Calu3 (cell line): ENCODE measurements at regions not wholly inside any gene's neighbourhood (a gene's known extent, or its start where the extent isn't known, plus 50 kb on each side); places are given as distances from the start of the nearest gene placed in this dataset.

Experiments
- BruUV-seq: library from RNA; stranded (reverse); fragments of 400-500 nt; replicated peaks from 2 replicates; lab custom pipeline; 2021; lab: Mats Ljungman, UMichigan
- CTCF ChIA-PET: fragments of 300-600 bp; sonication (Branson Sonifier 250); formaldehyde crosslinking; loops from one replicate; lab custom pipeline; 2022; ENCODE audit warnings: antibody characterized with exemption; lab: Charles Lee
- DNase-seq: peaks from one replicate; pipeline ENCODE4 v3.0.0; 2022
- H3K27ac Mint-ChIP-seq: one replicate; pipeline ENCODE4 v1.8.0; 2022; ENCODE audit warnings: mixed read lengths; ENCODE audit not compliant: unreplicated experiment
- H3K27me3 Mint-ChIP-seq: one replicate; pipeline ENCODE4 v1.8.0; 2022; ENCODE audit warnings: mixed read lengths; ENCODE audit not compliant: unreplicated experiment
- H3K36me3 Mint-ChIP-seq: one replicate; pipeline ENCODE4 v1.8.0; 2022; ENCODE audit warnings: mild to moderate bottlenecking, moderate library complexity, mixed read lengths; ENCODE audit not compliant: insufficient read depth, unreplicated experiment
- H3K4me1 Mint-ChIP-seq: one replicate; pipeline ENCODE4 v1.8.0; 2022; ENCODE audit warnings: mild to moderate bottlenecking, low read depth, mixed read lengths; ENCODE audit not compliant: unreplicated experiment
- H3K4me3 Mint-ChIP-seq: one replicate; pipeline ENCODE4 v1.8.0; 2022; ENCODE audit warnings: mild to moderate bottlenecking, low read depth, moderate library complexity, mixed read lengths; ENCODE audit not compliant: unreplicated experiment
- H3K9me3 Mint-ChIP-seq: one replicate; pipeline ENCODE4 v1.8.0; 2022; ENCODE audit warnings: low read depth, mixed read lengths; ENCODE audit not compliant: unreplicated experiment
- intact Hi-C: fragments of 100-400 bp; cut with micrococcal nuclease; formaldehyde crosslinking; loops from one replicate; pipeline ENCODE4 v1.10.0; 2022; ENCODE audit not compliant: unreplicated experiment
- TF ChIP-seq, protein P1 (sequence below): fragments of 200-600 bp; IDR thresholded peaks from one replicate; pipeline ENCODE4 v1.8.0; 2022; ENCODE audit warnings: antibody characterized with exemption; ENCODE audit not compliant: unreplicated experiment

DNA sequence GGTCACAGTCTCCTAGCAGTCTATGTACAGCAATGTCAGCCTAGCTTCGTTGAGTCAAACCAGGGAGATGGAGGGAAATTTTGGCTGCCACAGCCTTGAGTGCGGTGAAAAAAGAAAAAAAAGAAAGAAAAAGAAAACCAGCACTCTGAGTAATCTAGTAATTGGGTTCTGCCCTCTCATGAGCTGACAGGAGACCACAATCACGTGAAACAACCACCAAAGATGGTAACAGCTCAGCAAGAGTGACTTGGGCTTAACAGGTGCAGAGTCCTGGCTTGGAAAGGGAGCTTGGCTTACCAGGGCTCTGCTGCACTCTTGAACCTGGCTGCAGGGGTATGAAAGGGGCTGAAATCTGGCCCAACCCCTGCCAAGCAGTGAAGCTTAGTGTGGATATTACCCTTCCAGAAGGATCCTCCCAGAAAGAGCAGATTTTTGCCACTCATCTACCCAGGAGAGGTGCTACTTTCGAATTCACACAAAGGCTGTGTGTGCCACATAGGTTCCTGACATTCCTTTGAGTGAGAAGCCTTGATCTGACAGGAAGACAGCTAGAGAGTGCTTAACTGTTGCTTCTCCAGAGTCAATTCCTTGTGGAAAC lies 350.3 kb downstream of the PTTG2 start:
- H3K4me1 Mint-ChIP-seq: peaks cover 65% of the 10 kb centered on the region
- intact Hi-C loops: loop anchor here (2.0 kb wide), 1 partner anchor 130 kb away; no protein-coding TSS in a partner anchor
- H3K9me3 Mint-ChIP-seq: no peaks in the 10 kb centered on the region
- no TSS peak for BruUV-seq
- TF ChIP-seq, protein P1, sequence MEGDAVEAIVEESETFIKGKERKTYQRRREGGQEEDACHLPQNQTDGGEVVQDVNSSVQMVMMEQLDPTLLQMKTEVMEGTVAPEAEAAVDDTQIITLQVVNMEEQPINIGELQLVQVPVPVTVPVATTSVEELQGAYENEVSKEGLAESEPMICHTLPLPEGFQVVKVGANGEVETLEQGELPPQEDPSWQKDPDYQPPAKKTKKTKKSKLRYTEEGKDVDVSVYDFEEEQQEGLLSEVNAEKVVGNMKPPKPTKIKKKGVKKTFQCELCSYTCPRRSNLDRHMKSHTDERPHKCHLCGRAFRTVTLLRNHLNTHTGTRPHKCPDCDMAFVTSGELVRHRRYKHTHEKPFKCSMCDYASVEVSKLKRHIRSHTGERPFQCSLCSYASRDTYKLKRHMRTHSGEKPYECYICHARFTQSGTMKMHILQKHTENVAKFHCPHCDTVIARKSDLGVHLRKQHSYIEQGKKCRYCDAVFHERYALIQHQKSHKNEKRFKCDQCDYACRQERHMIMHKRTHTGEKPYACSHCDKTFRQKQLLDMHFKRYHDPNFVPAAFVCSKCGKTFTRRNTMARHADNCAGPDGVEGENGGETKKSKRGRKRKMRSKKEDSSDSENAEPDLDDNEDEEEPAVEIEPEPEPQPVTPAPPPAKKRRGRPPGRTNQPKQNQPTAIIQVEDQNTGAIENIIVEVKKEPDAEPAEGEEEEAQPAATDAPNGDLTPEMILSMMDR: no peak
- DNase-seq: no peak
- CTCF ChIA-PET: interaction anchor here (0.7 to 2.2 kb wide), 6 partner anchors 8 to 139 kb away, joined by 3 to 8 read pairs (median 4); no protein-coding TSS in a partner anchor
- peaks cover 19% of the 10 kb centered on the region for H3K36me3 Mint-ChIP-seq
- no peaks in the 10 kb centered on the region for H3K27me3 Mint-ChIP-seq
- peak overlapping the region; percentile 92 for H3K27ac Mint-ChIP-seq
- H3K4me3 Mint-ChIP-seq: peak overlapping the region; percentile 17

DNA sequence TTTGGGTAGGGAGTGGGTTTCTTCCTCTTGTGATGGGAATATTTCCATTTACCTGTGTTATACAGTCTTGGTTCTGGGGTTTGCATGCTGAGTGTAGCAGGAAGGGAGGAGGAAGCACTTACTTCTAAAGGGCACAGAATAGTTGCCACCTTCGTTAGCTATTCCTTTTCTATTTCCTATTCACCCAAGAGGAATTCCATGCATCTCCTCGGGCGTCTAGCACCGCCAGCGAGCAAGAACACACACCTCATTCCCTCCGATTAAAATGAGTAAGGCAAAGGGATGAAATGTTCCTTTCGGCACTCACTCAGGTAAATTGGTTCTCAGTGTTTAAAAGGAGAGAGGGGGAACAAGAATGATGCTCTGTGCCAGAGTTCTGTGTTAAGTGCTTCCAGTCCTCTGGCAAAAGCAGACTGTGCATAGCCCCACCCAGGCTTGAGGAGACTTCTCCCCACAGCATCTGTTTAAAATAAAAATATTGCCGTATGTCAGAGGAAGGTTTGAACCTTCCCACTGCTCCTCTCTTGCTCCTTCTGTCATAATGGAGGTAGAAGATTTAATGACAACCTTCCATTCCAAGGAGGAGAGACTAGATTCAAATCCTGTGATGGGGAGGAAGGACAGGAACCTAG lies 351.4 kb downstream of the PTTG2 start:
- Mint-ChIP-seq H3K4me1 (peaks cover 68% of the 10 kb centered on the region), H3K27ac (peak overlapping the region; percentile 92), H3K27me3 (no peaks in the 10 kb centered on the region), H3K36me3 (peaks cover 19% of the 10 kb centered on the region), H3K9me3 (no peaks in the 10 kb centered on the region), H3K4me3 (peak overlapping the region; percentile 17)
- CTCF ChIA-PET: interaction anchor here (0.5 to 2.2 kb wide), 4 partner anchors 7 to 131 kb away, joined by 3 to 8 read pairs (median 4); no protein-coding TSS in a partner anchor
- DNase-seq: no peak
- BruUV-seq: no TSS peak
- TF ChIP-seq, protein P1: no peak
- intact Hi-C loops: loop anchor here (2.0 kb wide), 1 partner anchor 131 kb away; no protein-coding TSS in a partner anchor

GRCh38 chr4:38313175-38313574 lies 350.8 kb upstream of the KLF3 start:
- intact Hi-C loops: no loop called here
- CTCF ChIA-PET: interaction anchor here (1.3 to 2.1 kb wide), 3 partner anchors 132 to 244 kb away, joined by 4 to 9 read pairs (median 7); no protein-coding TSS in a partner anchor
- H3K9me3 Mint-ChIP-seq: no peaks in the 10 kb centered on the region
- peak overlapping the region; percentile 4 for H3K4me3 Mint-ChIP-seq
- no TSS peak for BruUV-seq
- peak; percentile 49 for DNase-seq
- H3K36me3 Mint-ChIP-seq: peaks cover 19% of the 10 kb centered on the region
- peaks cover 72% of the 10 kb centered on the region for H3K4me1 Mint-ChIP-seq
- TF ChIP-seq, protein P1: no peak
- H3K27me3 Mint-ChIP-seq: no peaks in the 10 kb centered on the region
- peak overlapping the region; percentile 92 for H3K27ac Mint-ChIP-seq

DNA sequence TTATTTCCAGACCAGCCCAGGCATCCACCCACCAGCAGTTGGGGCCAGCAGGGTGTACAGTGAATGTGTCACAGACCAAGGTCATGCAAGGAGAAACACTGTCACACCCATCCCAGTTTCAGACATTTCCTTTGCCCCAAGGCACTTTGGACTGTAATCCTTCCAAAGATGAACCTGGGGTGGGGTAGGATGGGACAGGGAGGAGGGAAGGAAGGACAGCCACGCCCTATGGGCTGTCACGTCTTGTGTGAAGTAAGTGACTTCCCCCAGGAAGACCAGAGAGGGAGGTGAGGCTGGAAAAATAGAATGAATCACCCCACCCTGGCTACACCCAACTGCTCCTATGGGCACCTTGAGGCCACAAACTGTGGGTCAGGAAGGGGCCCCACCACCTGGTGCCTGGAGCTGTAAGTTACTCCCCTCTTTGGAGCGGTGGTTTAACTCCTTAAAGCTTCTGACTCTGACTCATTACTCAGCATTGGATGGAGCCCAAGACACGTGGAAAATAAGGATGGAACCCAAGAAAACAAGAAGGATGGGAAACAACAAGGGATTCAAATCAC lies 349.9 kb upstream of the KLF3 start:
- intact Hi-C loops: no loop called here
- H3K27me3 Mint-ChIP-seq: no peaks in the 10 kb centered on the region
- H3K9me3 Mint-ChIP-seq: no peaks in the 10 kb centered on the region
- H3K4me1 Mint-ChIP-seq: peaks cover 72% of the 10 kb centered on the region
- H3K27ac Mint-ChIP-seq: peak overlapping the region; percentile 92
- no TSS peak for BruUV-seq
- DNase-seq: peak; percentile 42
- CTCF ChIA-PET: interaction anchor here (0.6 to 2.1 kb wide), 7 partner anchors 82 to 846 kb away, joined by 3 to 9 read pairs (median 4); no protein-coding TSS in a partner anchor
- peaks cover 19% of the 10 kb centered on the region for H3K36me3 Mint-ChIP-seq
- H3K4me3 Mint-ChIP-seq: no peak overlapping the region
- TF ChIP-seq, protein P1: no peak
